ENCODE measurements at regions not wholly inside any gene's neighbourhood (a gene's known extent, or its start where the extent isn't known, plus 50 kb on each side); places are given as distances from the start of the nearest gene placed in this dataset.

DNA sequence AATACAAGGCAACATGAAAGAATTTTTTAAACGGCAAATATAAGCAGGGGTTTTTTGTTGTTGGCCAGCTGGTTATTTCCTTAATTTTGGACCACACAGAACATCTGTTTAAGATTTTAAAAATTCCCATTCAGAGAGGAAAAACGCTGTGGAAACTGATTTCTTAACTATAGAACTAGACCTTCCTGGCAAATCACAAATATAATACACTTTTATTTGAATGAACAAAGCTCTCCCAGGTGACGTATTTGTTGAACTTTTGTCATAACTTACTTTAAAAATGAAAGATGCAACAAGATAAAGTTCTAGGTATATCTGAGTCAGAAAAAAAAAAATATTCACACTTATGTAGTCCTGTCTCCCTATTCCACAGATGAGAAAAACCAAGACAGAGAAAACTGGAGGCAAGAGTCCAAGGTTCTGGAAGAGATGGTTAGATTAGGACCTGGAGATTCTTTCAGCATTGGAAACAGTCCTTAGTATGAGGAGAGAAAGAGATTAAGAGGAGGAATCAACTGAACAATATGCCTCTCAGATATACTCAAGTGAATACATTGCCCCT lies 269.1 kb downstream of the NEBL start:
- no peaks in the 10 kb centered on the region for H3K27me3 Mint-ChIP-seq (ENCODE audit: low read depth)
- TF ChIP-seq CTCF (IDR thresholded peaks at IDR 0.05; ENCODE audit: unreplicated experiment in 3 of 3): no peak
- H3K4me3 Mint-ChIP-seq: no peak overlapping the region
- H3K9me3 Mint-ChIP-seq: no peaks in the 10 kb centered on the region
- peak overlapping the region in 2 of 3 experiments; percentile 38 to 45 for H3K27ac Mint-ChIP-seq
- H3K4me1 Mint-ChIP-seq: peaks cover 23% of the 10 kb centered on the region
- H3K36me3 Mint-ChIP-seq (ENCODE audit: low read depth): no peaks in the 10 kb centered on the region

DNA sequence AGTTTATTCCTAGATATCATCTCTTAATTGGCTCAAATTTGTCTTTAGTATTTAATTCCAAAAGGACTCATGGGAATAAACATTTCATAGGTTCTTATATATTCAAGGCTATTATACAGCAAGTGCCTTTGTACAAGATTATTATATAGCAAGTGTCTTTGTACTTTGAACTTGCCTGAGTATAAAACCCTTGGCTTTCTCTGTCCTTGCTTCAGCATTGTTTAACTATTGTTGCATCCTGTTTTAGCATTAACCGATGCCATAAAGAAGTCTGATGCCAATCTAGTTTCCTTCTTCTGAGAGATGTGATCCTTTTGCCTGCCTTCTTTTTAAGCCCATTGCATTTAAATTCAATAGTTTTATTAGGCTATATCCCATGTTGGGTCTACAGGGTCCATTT lies 270.0 kb downstream of the NEBL start:
- Mint-ChIP-seq H3K27me3 (ENCODE audit: low read depth) (no peaks in the 10 kb centered on the region), H3K4me3 (no peak overlapping the region), H3K27ac (no peak overlapping the region), H3K4me1 (peaks cover 24% of the 10 kb centered on the region), H3K9me3 (no peaks in the 10 kb centered on the region), H3K36me3 (ENCODE audit: low read depth) (no peaks in the 10 kb centered on the region)
- no peak for TF ChIP-seq CTCF (IDR thresholded peaks at IDR 0.05; ENCODE audit: unreplicated experiment in 3 of 3)

DNA sequence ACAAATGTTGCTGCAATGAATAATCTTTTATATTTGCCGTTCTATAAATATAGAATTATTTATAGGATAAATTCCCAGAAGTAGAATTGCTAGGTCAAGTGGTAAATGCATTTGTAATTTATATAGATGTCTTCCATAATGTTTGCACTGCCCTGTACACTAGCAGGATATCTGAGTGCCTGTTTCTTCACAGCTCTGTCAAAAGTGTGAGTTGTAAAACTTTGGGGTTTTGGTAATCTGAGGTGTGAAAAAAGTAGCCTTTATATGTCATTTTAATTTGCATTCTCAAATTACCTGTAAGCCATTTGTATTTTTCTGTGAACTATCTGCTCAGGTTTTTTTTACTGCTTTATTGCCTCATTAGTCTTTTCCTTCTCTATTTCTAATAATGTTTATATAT lies 271.2 kb downstream of the NEBL start:
- H3K4me3 Mint-ChIP-seq: no peak overlapping the region
- TF ChIP-seq CTCF (IDR thresholded peaks at IDR 0.05; ENCODE audit: unreplicated experiment in 3 of 3): no peak
- H3K9me3 Mint-ChIP-seq: no peaks in the 10 kb centered on the region
- H3K4me1 Mint-ChIP-seq: peaks cover 18% of the 10 kb centered on the region
- H3K27ac Mint-ChIP-seq: no peak overlapping the region
- no peaks in the 10 kb centered on the region for H3K36me3 Mint-ChIP-seq (ENCODE audit: low read depth)
- H3K27me3 Mint-ChIP-seq (ENCODE audit: low read depth): no peaks in the 10 kb centered on the region

DNA sequence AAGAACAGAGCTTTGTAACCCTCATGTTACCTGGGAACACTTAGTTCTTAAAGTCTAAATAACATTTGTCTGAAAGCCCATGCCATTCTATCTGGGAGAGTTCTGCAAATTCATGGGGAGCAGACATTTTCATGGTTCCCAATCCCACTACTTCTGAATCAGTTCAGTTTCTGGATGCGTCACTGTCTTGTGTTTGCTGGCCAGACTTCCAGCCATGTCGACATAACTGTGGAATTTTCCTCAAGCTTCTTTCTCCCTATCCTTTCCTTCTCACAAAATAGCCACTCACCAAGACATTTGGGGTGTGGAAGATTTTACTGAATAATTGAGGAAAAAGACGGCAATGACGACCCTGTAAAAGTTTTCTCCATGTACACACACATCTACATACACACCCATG lies 272.5 kb downstream of the NEBL start:
- Mint-ChIP-seq H3K9me3 (no peaks in the 10 kb centered on the region), H3K27ac (peak overlapping the region in 2 of 3 experiments; percentile 48 to 74), H3K4me1 (peaks cover 18% of the 10 kb centered on the region), H3K36me3 (ENCODE audit: low read depth) (no peaks in the 10 kb centered on the region), H3K27me3 (ENCODE audit: low read depth) (no peaks in the 10 kb centered on the region), H3K4me3 (no peak overlapping the region)
- no peak for TF ChIP-seq CTCF (IDR thresholded peaks at IDR 0.05; ENCODE audit: unreplicated experiment in 3 of 3)

DNA sequence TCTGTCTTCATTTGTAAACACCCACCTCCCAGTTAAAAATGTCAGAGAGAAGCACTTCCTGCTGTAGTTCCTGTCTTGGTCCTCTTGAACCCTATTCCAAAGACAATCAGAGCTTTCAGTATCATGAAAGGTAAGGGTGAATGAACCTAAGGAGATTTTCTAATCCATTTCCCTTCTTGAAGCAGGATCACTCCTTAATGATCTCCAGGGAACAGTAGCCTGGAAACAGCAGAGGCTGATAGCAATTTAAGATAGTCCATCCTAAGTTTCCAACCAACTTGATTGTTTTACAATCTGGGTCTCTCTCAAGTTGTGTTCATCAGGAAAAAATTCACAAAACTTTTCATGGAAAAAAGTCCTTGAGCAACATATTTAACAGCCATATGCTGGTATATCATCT lies 273.6 kb downstream of the NEBL start:
- H3K27me3 Mint-ChIP-seq (ENCODE audit: low read depth): no peaks in the 10 kb centered on the region
- peaks cover 18% of the 10 kb centered on the region for H3K4me1 Mint-ChIP-seq
- H3K36me3 Mint-ChIP-seq (ENCODE audit: low read depth): no peaks in the 10 kb centered on the region
- no peaks in the 10 kb centered on the region for H3K9me3 Mint-ChIP-seq
- no peak overlapping the region for H3K4me3 Mint-ChIP-seq
- peak overlapping the region in 1 of 3 experiments; percentile 83 for H3K27ac Mint-ChIP-seq
- TF ChIP-seq CTCF (IDR thresholded peaks at IDR 0.05; ENCODE audit: unreplicated experiment in 3 of 3): no peak

- peaks cover 16% of the 10 kb centered on the region for H3K4me1 Mint-ChIP-seq
- no peak overlapping the region for H3K4me3 Mint-ChIP-seq
- no peaks in the 10 kb centered on the region for H3K9me3 Mint-ChIP-seq
- H3K36me3 Mint-ChIP-seq (ENCODE audit: low read depth): no peaks in the 10 kb centered on the region
- no peak for TF ChIP-seq CTCF (IDR thresholded peaks at IDR 0.05; ENCODE audit: unreplicated experiment in 3 of 3)
- H3K27me3 Mint-ChIP-seq (ENCODE audit: low read depth): no peaks in the 10 kb centered on the region
- H3K27ac Mint-ChIP-seq: peak overlapping the region in 2 of 3 experiments; percentile 44 to 83
These were observed 274.4 kb downstream of the NEBL start for GRCh38 chr10:20622531-20623211.

All from nephron (organoid).